HG03469 (cell line): ENCODE measurements at regions not wholly inside any gene's neighbourhood (a gene's known extent, or its start where the extent isn't known, plus 50 kb on each side); places are given as distances from the start of the nearest gene placed in this dataset.
"Not testable (repeated sequence)": the region's sequence is repeated elsewhere in the genome, so short reads cannot be mapped to it uniquely, and the experiment has no call there.

Experiments used
- ATAC-seq: cut with Tn5 transposase; IDR thresholded peaks from one replicate; pipeline ENCODE4 v1.9.1; 2021; ENCODE audit warnings: mild to moderate bottlenecking, moderate library complexity, moderate number of reproducible peaks; ENCODE audit not compliant: unreplicated experiment

GRCh38 chr9:26261503-26262330, 583.5 kb upstream of the TUSC1 start:
- ATAC-seq = no peak

GRCh38 chr9:26260238-26260637, 582.0 kb upstream of the TUSC1 start:
- ATAC-seq = no peak

GRCh38 chr9:26247861-26248260, 569.6 kb upstream of the TUSC1 start:
- ATAC-seq = no peak

GRCh38 chr9:26244661-26245451, 566.6 kb upstream of the TUSC1 start:
- no peak for ATAC-seq

GRCh38 chr9:26243726-26244125, 565.5 kb upstream of the TUSC1 start:
- ATAC-seq = no peak

GRCh38 chr9:26243029-26243697, 564.9 kb upstream of the TUSC1 start:
- ATAC-seq = no peak

GRCh38 chr9:26240020-26240419, 561.8 kb upstream of the TUSC1 start:
- no peak for ATAC-seq

GRCh38 chr9:26237256-26237655, 559.0 kb upstream of the TUSC1 start:
- ATAC-seq = no peak

GRCh38 chr9:26234865-26235264, 556.6 kb upstream of the TUSC1 start:
- ATAC-seq = no peak

GRCh38 chr9:26231391-26231790, 553.1 kb upstream of the TUSC1 start:
- ATAC-seq = no peak

- ATAC-seq = no peak
These were observed 551.2 kb upstream of the TUSC1 start for GRCh38 chr9:26229324-26230054.

GRCh38 chr9:26228273-26228672, 550.0 kb upstream of the TUSC1 start:
- no peak for ATAC-seq

GRCh38 chr9:26221290-26221689, 543.0 kb upstream of the TUSC1 start:
- no peak for ATAC-seq

GRCh38 chr9:26220367-26220766, 542.1 kb upstream of the TUSC1 start:
- no peak for ATAC-seq

GRCh38 chr9:26219961-26220360, 541.7 kb upstream of the TUSC1 start:
- ATAC-seq = no peak

GRCh38 chr9:26216702-26217101, 538.5 kb upstream of the TUSC1 start:
- no peak for ATAC-seq

- ATAC-seq = not testable (repeated sequence)
These were observed 536.6 kb upstream of the TUSC1 start for GRCh38 chr9:26214713-26215444.

GRCh38 chr9:26210338-26210851, 532.2 kb upstream of the TUSC1 start:
- no peak for ATAC-seq

- ATAC-seq = no peak
These were observed 527.0 kb upstream of the TUSC1 start for GRCh38 chr9:26205261-26205660.

GRCh38 chr9:26193237-26193636, 515.0 kb upstream of the TUSC1 start:
- no peak for ATAC-seq
